HEK293 (cell line): ENCODE measurements at regions not wholly inside any gene's neighbourhood (a gene's known extent, or its start where the extent isn't known, plus 50 kb on each side); places are given as distances from the start of the nearest gene placed in this dataset.
A peak's percentile ranks its signal among the peaks of the same experiment; 100 is the strongest.

Experiments used
- CTCF ChIA-PET: fragments of 350-600 bp; formaldehyde crosslinking; extraction: SDS; loops from one replicate; lab custom pipeline; 2021; ENCODE audit warnings: antibody characterized with exemption; lab: Yijun Ruan, JAX
- POLR2A ChIA-PET: fragments of 300-600 bp; formaldehyde crosslinking; extraction: SDS; loops from one replicate; lab custom pipeline; 2020; ENCODE audit warnings: antibody characterized with exemption, inconsistent platforms; lab: Yijun Ruan, JAX
- H3K27ac ChIP-seq: fragments of 200-500 bp; sonication (Bioruptor generic); 2 replicates; pipeline ENCODE4 v1.5.1; 2014; ENCODE audit warnings: low read depth, low read length, control low read depth, inconsistent platforms; ENCODE audit errors: extremely low read depth
- H3K36me3 ChIP-seq, 2 experiments: fragments of 200-500 bp in 1 of 2; sonication (Bioruptor generic) in 1 of 2; 1 replicate in 1 of 2; 2 replicates in 1 of 2; pipeline ENCODE4 v1.5.1; 2014 to 2017; ENCODE audit warnings: inconsistent platforms in 2 of 2, low read length in 2 of 2; ENCODE audit not compliant: control insufficient read depth in 2 of 2, insufficient read depth in 1 of 2
- H3K4me1 ChIP-seq: fragments of 200-500 bp; sonication (Bioruptor generic); 2 replicates; pipeline ENCODE4 v1.5.1; 2014; ENCODE audit warnings: mild to moderate bottlenecking, low read length, inconsistent platforms; ENCODE audit not compliant: control insufficient read depth, insufficient read depth
- H3K4me3 ChIP-seq: 2 replicates; pipeline ENCODE4 v1.5.1; 2011; ENCODE audit warnings: low read depth, mild to moderate bottlenecking, control low read depth, low read length, moderate library complexity
- H3K9me3 ChIP-seq: fragments of 200-500 bp; sonication (Bioruptor generic); 2 replicates; pipeline ENCODE4 v1.5.1; 2014; ENCODE audit warnings: low read depth, low read length, inconsistent platforms; ENCODE audit not compliant: control insufficient read depth, insufficient read depth
- ELK4 ChIP-seq: IDR thresholded peaks from 2 replicates; pipeline ENCODE4 v1.6.1; 2011; ENCODE audit warnings: mild to moderate bottlenecking, low read depth, low read length, borderline replicate concordance
- GLIS1 ChIP-seq: fragments of 450-650 bp; formaldehyde crosslinking; IDR thresholded peaks from 2 replicates; pipeline ENCODE4 v1.5.1; 2016; ENCODE audit warnings: missing biosample characterization, missing genetic modification characterization
- PRDM1 ChIP-seq: fragments of 450-650 bp; formaldehyde crosslinking; IDR thresholded peaks from 2 replicates; pipeline ENCODE4; 2016; ENCODE audit warnings: missing biosample characterization, missing genetic modification characterization
- PRDM6 ChIP-seq: fragments of 450-650 bp; formaldehyde crosslinking; IDR thresholded peaks from 2 replicates; pipeline ENCODE4 v1.5.1; 2017; ENCODE audit warnings: missing biosample characterization, missing genetic modification characterization
- TRIM28 ChIP-seq: IDR thresholded peaks from 2 replicates; pipeline ENCODE4 v1.6.1; 2011; ENCODE audit warnings: low read length, control low read depth, borderline replicate concordance
- ZBTB11 ChIP-seq: fragments of 450-650 bp; formaldehyde crosslinking; conservative IDR thresholded peaks from 2 replicates; pipeline ENCODE4 v1.5.1; 2016; ENCODE audit warnings: low read depth, missing biosample characterization, missing genetic modification characterization
- ZBTB8A ChIP-seq: fragments of 450-650 bp; formaldehyde crosslinking; IDR thresholded peaks from 2 replicates; pipeline ENCODE4 v1.5.1; 2016; ENCODE audit warnings: missing biosample characterization, missing genetic modification characterization
- ZFP3 ChIP-seq: fragments of 450-650 bp; formaldehyde crosslinking; IDR thresholded peaks from 2 replicates; pipeline ENCODE4 v1.5.1; 2016; ENCODE audit warnings: low read depth, missing biosample characterization, missing genetic modification characterization
- ZNF138 ChIP-seq: fragments of 450-650 bp; formaldehyde crosslinking; IDR thresholded peaks from 2 replicates; pipeline ENCODE4 v1.5.1; 2016; ENCODE audit warnings: missing biosample characterization, missing genetic modification characterization, borderline replicate concordance
- ZNF221 ChIP-seq: fragments of 450-650 bp; formaldehyde crosslinking; IDR thresholded peaks from 2 replicates; pipeline ENCODE4 v1.5.1; 2017; ENCODE audit warnings: missing biosample characterization, missing genetic modification characterization, borderline replicate concordance
- ZNF280D ChIP-seq: fragments of 450-650 bp; formaldehyde crosslinking; IDR thresholded peaks from 2 replicates; pipeline ENCODE4 v1.5.1; 2016; ENCODE audit warnings: missing biosample characterization, missing genetic modification characterization
- ZNF394 ChIP-seq: fragments of 450-650 bp; formaldehyde crosslinking; IDR thresholded peaks from 2 replicates; pipeline ENCODE4 v1.5.1; 2016; ENCODE audit warnings: missing biosample characterization, missing genetic modification characterization, mild to moderate bottlenecking, moderate library complexity, borderline replicate concordance
- ZNF626 ChIP-seq: fragments of 450-650 bp; sonication (Bioruptor Pico); formaldehyde crosslinking; IDR thresholded peaks from 2 replicates; pipeline ENCODE4 v1.5.1; 2018; ENCODE audit warnings: missing biosample characterization, missing genetic modification characterization, inconsistent platforms
- ZNF629 ChIP-seq: fragments of 450-650 bp; formaldehyde crosslinking; IDR thresholded peaks from 2 replicates; pipeline ENCODE4 v1.5.1; 2017; ENCODE audit warnings: missing biosample characterization, missing genetic modification characterization
- ZNF660 ChIP-seq: fragments of 450-650 bp; IDR thresholded peaks from 2 replicates; pipeline ENCODE4 v1.5.1; 2018; ENCODE audit warnings: missing biosample characterization, mild to moderate bottlenecking, missing genetic modification characterization
- ZNF792 ChIP-seq: fragments of 450-650 bp; formaldehyde crosslinking; IDR thresholded peaks from 2 replicates; pipeline ENCODE4 v1.5.1; 2016; ENCODE audit warnings: missing biosample characterization, missing genetic modification characterization
- TF ChIP-seq, protein P1 (sequence below): sonication (generic); formaldehyde crosslinking; IDR thresholded peaks from 2 replicates; pipeline ENCODE4 v1.8.1; 2022; ENCODE audit warnings: mild to moderate bottlenecking, moderate library complexity, missing genetic modification reagents
- TF ChIP-seq, protein P2 (sequence below): fragments of 450-650 bp; formaldehyde crosslinking; IDR thresholded peaks from 2 replicates; pipeline ENCODE4 v1.5.1; 2017; ENCODE audit warnings: missing biosample characterization, missing genetic modification characterization

- TF ChIP-seq ZBTB11 (tag by site-specific recombination) (no peak), ZNF660 (tag by site-specific recombination) (no peak), TRIM28 (no peak)
- TF ChIP-seq, all 188 proteins: peak for 0
These were observed 86.0 kb upstream of the ZMIZ1 start (continued) for GRCh38 chr10:78982726-78983125.

- no peaks in the 10 kb centered on the region for H3K9me3 ChIP-seq
- ChIA-PET CTCF (interaction anchor here (1.7 kb wide), 1 partner anchor 9 kb away, joined by 7 read pairs; no protein-coding TSS in a partner anchor), POLR2A (interaction anchor here (1.0 kb wide), 1 partner anchor 9 kb away, joined by 5 read pairs; no protein-coding TSS in a partner anchor)
- peak; percentile 52; the same call in 1 of the 2 replicates for TF ChIP-seq ZFP3 (tag by site-specific recombination)
- TF ChIP-seq ELK4 = no peak
- no peak for TF ChIP-seq ZBTB8A (tag by site-specific recombination)
- H3K36me3 ChIP-seq = no peaks in the 10 kb centered on the region
- H3K4me1 ChIP-seq = no peaks in the 10 kb centered on the region
- no peak overlapping the region for H3K27ac ChIP-seq
- no peak overlapping the region for H3K4me3 ChIP-seq
These were observed 85.2 kb upstream of the ZMIZ1 start for GRCh38 chr10:78983608-78984007.

DNA sequence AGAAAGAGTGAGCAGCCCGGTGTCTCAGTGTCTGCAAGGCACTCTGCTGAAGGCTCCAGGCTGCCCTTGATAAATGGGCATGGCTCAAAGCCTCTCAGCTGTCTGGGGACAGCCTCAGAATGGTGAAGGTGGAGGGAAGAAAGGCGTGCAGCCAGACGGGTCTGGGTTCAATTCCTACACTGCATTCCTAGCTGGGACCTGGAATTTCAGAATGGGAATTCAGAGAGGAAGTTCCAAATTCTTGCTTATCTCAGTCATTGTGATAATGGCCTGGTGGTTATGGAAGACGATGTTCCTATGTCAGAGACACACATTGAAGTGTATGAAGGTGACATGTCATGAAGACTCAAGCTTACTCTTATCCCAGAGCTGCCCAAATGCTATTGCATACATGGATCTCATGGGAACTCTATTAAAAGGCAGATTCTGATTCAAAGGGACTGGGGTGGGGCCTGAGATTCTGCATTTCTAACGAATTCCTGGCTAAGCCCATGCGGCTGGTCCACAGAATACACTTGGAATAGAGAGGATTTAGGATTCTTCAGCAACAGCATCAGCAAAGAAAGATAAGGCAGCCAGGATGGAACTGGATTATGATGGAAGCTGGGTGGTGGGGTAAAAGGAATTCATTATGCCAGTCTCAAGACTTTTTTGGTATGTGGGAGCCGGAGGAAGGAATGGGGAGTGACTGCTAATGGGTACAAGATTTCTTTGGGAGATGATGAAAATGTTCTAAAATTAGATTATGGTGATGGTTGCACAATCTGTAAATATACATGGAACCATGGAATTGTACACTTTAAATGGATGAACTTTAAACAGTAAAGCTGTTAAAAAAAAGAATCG lies 82.6 kb upstream of the ZMIZ1 start:
- POLR2A ChIA-PET = no interaction called here
- H3K9me3 ChIP-seq = no peaks in the 10 kb centered on the region
- CTCF ChIA-PET = interaction anchor here (0.7 to 3.6 kb wide), 2 partner anchors 11 to 209 kb away, joined by 3 to 11 read pairs; no protein-coding TSS in a partner anchor
- H3K36me3 ChIP-seq = no peaks in the 10 kb centered on the region
- no peaks in the 10 kb centered on the region for H3K4me1 ChIP-seq
- H3K4me3 ChIP-seq = no peak overlapping the region
- no peak overlapping the region for H3K27ac ChIP-seq
- TF ChIP-seq PRDM1 (tag by site-specific recombination) = no peak
- TF ChIP-seq ZNF394 = no peak
- TF ChIP-seq, protein P1, sequence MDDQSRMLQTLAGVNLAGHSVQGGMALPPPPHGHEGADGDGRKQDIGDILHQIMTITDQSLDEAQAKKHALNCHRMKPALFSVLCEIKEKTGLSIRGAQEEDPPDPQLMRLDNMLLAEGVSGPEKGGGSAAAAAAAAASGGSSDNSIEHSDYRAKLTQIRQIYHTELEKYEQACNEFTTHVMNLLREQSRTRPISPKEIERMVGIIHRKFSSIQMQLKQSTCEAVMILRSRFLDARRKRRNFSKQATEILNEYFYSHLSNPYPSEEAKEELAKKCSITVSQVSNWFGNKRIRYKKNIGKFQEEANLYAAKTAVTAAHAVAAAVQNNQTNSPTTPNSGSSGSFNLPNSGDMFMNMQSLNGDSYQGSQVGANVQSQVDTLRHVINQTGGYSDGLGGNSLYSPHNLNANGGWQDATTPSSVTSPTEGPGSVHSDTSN (CRISPR knock-in tag) = no peak
- no peak for TF ChIP-seq GLIS1 (tag by site-specific recombination)
- TF ChIP-seq ZNF626 (tag by site-specific recombination) = no peak
- TF ChIP-seq ZNF221 (tag by site-specific recombination) = no peak
- no peak for TF ChIP-seq PRDM6 (tag by site-specific recombination)
- TF ChIP-seq, protein P2, sequence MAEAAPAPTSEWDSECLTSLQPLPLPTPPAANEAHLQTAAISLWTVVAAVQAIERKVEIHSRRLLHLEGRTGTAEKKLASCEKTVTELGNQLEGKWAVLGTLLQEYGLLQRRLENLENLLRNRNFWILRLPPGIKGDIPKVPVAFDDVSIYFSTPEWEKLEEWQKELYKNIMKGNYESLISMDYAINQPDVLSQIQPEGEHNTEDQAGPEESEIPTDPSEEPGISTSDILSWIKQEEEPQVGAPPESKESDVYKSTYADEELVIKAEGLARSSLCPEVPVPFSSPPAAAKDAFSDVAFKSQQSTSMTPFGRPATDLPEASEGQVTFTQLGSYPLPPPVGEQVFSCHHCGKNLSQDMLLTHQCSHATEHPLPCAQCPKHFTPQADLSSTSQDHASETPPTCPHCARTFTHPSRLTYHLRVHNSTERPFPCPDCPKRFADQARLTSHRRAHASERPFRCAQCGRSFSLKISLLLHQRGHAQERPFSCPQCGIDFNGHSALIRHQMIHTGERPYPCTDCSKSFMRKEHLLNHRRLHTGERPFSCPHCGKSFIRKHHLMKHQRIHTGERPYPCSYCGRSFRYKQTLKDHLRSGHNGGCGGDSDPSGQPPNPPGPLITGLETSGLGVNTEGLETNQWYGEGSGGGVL (tag by site-specific recombination) = no peak
- TF ChIP-seq ZNF629 (tag by site-specific recombination) = no peak
- no peak for TF ChIP-seq ZNF138 (tag by site-specific recombination)
- no peak for TF ChIP-seq ZNF280D
- TF ChIP-seq ZNF792 (tag by site-specific recombination) = no peak
